Activated CD4-positive, alpha-beta T cell treated with anti-CD3 and anti-CD28 coated beads for 36 hours (primary cell): ENCODE measurements at regions not wholly inside any gene's neighbourhood (a gene's known extent, or its start where the extent isn't known, plus 50 kb on each side); places are given as distances from the start of the nearest gene placed in this dataset.

Source experiments
- ATAC-seq: fragments of 200-7000 bp; cut with Tn5 transposase; one replicate; pipeline ENCODE4 v1.10.0; 2021; ENCODE audit warnings: mild to moderate bottlenecking, moderate library complexity
- CTCF ChIA-PET: fragments of 350-600 bp; sonication (Branson Sonifier 250); formaldehyde crosslinking; loops from one replicate; lab custom pipeline; 2021; ENCODE audit warnings: antibody characterized with exemption; lab: Charles Lee
- POLR2A ChIA-PET: fragments of 350-600 bp; sonication (Branson Sonifier 250); formaldehyde crosslinking; loops from one replicate; lab custom pipeline; 2021; ENCODE audit warnings: antibody characterized with exemption, inconsistent platforms; lab: Charles Lee
- DNase-seq: peaks from one replicate; pipeline ENCODE4 v3.0.0-alpha.2; 2020
- H3K27ac Mint-ChIP-seq: one replicate; pipeline ENCODE4 v1.8.0; 2021; ENCODE audit warnings: mixed read lengths
- H3K27me3 Mint-ChIP-seq: one replicate; pipeline ENCODE4 v1.8.0; 2021; ENCODE audit warnings: mixed read lengths
- H3K36me3 Mint-ChIP-seq: one replicate; pipeline ENCODE4 v1.8.0; 2021; ENCODE audit warnings: low read depth, mixed read lengths
- H3K4me1 Mint-ChIP-seq: one replicate; pipeline ENCODE4 v1.8.0; 2021; ENCODE audit warnings: mixed read lengths
- H3K4me3 Mint-ChIP-seq: one replicate; pipeline ENCODE4 v1.8.0; 2021; ENCODE audit warnings: mild to moderate bottlenecking, moderate library complexity, mixed read lengths
- H3K9me3 Mint-ChIP-seq: one replicate; pipeline ENCODE4 v1.8.0; 2021; ENCODE audit warnings: low read depth, mixed read lengths
- intact Hi-C, 2 experiments: fragments of 100-400 bp; cut with DNase I in 1 of 2; cut with micrococcal nuclease in 1 of 2; formaldehyde crosslinking; loops; one replicate each; pipeline versions ENCODE4 v1.14.2 to v1.15.1; 2022 to 2024; cut with DNase I, micrococcal nuclease

DNA sequence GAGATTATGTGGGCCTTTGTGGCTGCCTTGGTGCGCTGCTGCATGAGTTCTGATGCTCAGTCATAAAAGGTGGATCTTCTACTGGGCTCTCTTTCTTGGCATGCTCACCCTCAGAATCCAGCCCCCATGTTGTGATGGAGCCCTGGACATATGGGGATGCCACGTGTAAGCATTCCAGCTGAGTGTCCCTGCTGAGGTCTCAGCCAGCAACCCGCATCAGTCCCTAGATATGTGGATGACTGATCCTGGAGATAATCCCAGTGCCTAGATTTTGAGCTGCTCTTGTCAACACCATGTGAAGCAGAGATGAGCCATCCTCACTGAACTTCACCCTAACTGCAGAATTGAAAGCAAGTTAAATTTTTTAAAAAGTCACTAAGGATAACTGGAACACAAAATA lies 390.1 kb downstream of the DMRT2 start:
- CTCF ChIA-PET = no interaction called here
- H3K4me3 Mint-ChIP-seq = no peak overlapping the region
- H3K4me1 Mint-ChIP-seq = no peaks in the 10 kb centered on the region
- DNase-seq (no peak), ATAC-seq (no peak)
- no peak overlapping the region for H3K27ac Mint-ChIP-seq
- no peaks in the 10 kb centered on the region for H3K36me3 Mint-ChIP-seq
- POLR2A ChIA-PET = no interaction called here
- intact Hi-C loops = no loop called here
- H3K27me3 Mint-ChIP-seq = peaks cover 10% of the 10 kb centered on the region
- H3K9me3 Mint-ChIP-seq = no peaks in the 10 kb centered on the region

DNA sequence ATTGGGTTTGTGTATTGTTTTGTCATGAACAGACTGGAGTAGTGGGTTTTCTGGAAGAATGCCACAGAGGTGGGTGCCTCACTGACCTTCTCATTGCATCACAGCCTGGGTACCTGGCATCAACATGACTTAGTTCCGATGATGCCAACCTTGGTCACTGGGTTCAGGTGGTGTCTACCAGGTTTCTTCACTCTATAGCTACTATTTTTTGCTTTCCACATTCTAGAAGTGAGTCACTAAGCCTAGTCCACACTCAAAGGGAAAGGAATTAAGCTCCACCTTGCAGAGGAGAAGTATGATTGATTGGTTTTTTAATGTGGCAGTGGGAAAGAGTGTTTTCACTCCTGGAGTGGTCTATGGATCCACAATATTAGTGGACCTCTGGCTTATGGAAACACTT lies 391.9 kb downstream of the DMRT2 start:
- ChIA-PET POLR2A (no interaction called here), CTCF (no interaction called here)
- no peaks in the 10 kb centered on the region for H3K9me3 Mint-ChIP-seq
- DNase-seq (no peak), ATAC-seq (no peak)
- no peak overlapping the region for H3K4me3 Mint-ChIP-seq
- no peaks in the 10 kb centered on the region for H3K4me1 Mint-ChIP-seq
- H3K36me3 Mint-ChIP-seq = no peaks in the 10 kb centered on the region
- no peak overlapping the region for H3K27ac Mint-ChIP-seq
- H3K27me3 Mint-ChIP-seq = peaks cover 10% of the 10 kb centered on the region
- intact Hi-C loops = no loop called here

DNA sequence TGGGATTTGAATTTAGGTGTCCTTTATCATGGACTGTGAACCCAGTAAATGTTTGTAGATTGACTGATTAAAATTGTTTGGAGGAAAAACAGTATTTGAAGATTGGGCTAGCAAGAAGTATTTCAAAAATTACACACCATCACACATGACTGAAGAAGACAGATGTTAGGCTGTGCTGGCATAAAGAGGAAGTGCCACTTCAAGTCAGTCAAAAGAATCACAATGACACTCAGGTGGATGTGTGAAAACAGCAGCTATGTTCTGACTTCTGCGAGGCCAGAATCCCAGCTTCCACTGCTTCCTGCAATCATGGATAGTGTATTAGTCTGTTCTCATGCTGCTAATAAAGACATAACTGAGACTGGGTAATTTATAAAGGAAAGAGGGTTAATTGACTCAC lies 393.3 kb downstream of the DMRT2 start:
- ATAC-seq = no peak
- Mint-ChIP-seq H3K27me3 (peaks cover 5% of the 10 kb centered on the region), H3K4me3 (no peak overlapping the region), H3K9me3 (no peaks in the 10 kb centered on the region), H3K27ac (no peak overlapping the region), H3K4me1 (no peaks in the 10 kb centered on the region), H3K36me3 (no peaks in the 10 kb centered on the region)
- DNase-seq = no peak
- POLR2A ChIA-PET = no interaction called here
- intact Hi-C loops = no loop called here
- CTCF ChIA-PET = no interaction called here

GRCh38 chr9:1446671-1447070 lies 396.5 kb downstream of the DMRT2 start:
- ChIA-PET POLR2A (no interaction called here), CTCF (no interaction called here)
- H3K4me1 Mint-ChIP-seq = no peaks in the 10 kb centered on the region
- no peak for ATAC-seq
- no peaks in the 10 kb centered on the region for H3K36me3 Mint-ChIP-seq
- DNase-seq = no peak
- H3K4me3 Mint-ChIP-seq = no peak overlapping the region
- no peak overlapping the region for H3K27ac Mint-ChIP-seq
- no peaks in the 10 kb centered on the region for H3K27me3 Mint-ChIP-seq
- intact Hi-C loops = no loop called here
- no peaks in the 10 kb centered on the region for H3K9me3 Mint-ChIP-seq

- H3K27me3 Mint-ChIP-seq = peaks cover 13% of the 10 kb centered on the region
- CTCF ChIA-PET = no interaction called here
- H3K4me1 Mint-ChIP-seq = peaks cover 4% of the 10 kb centered on the region
- H3K9me3 Mint-ChIP-seq = no peaks in the 10 kb centered on the region
- H3K4me3 Mint-ChIP-seq = no peak overlapping the region
- no peak for ATAC-seq
- DNase-seq = no peak
- no peak overlapping the region for H3K27ac Mint-ChIP-seq
- intact Hi-C loops = no loop called here
- H3K36me3 Mint-ChIP-seq = no peaks in the 10 kb centered on the region
- POLR2A ChIA-PET = no interaction called here
Observed at GRCh38 chr9:1453636-1454035, 403.5 kb downstream of the DMRT2 start.

- H3K9me3 Mint-ChIP-seq = no peaks in the 10 kb centered on the region
- H3K36me3 Mint-ChIP-seq = no peaks in the 10 kb centered on the region
- no peak overlapping the region for H3K4me3 Mint-ChIP-seq
- DNase-seq (no peak), ATAC-seq (no peak)
- H3K4me1 Mint-ChIP-seq = peaks cover 4% of the 10 kb centered on the region
- no peak overlapping the region for H3K27ac Mint-ChIP-seq
- ChIA-PET CTCF (no interaction called here), POLR2A (no interaction called here)
- intact Hi-C loops = no loop called here
- peaks cover 13% of the 10 kb centered on the region for H3K27me3 Mint-ChIP-seq
Observed at GRCh38 chr9:1454211-1454610, 404.1 kb downstream of the DMRT2 start.

- H3K36me3 Mint-ChIP-seq = no peaks in the 10 kb centered on the region
- no peak overlapping the region for H3K27ac Mint-ChIP-seq
- H3K9me3 Mint-ChIP-seq = no peaks in the 10 kb centered on the region
- POLR2A ChIA-PET = no interaction called here
- DNase-seq = no peak
- peaks cover 4% of the 10 kb centered on the region for H3K4me1 Mint-ChIP-seq
- intact Hi-C loops = no loop called here
- no peak overlapping the region for H3K4me3 Mint-ChIP-seq
- ATAC-seq = no peak
- H3K27me3 Mint-ChIP-seq = peaks cover 13% of the 10 kb centered on the region
- CTCF ChIA-PET = no interaction called here
Observed at GRCh38 chr9:1454616-1455347, 404.6 kb downstream of the DMRT2 start.

GRCh38 chr9:1455766-1456165 lies 405.6 kb downstream of the DMRT2 start:
- Mint-ChIP-seq H3K27me3 (peaks cover 13% of the 10 kb centered on the region), H3K27ac (no peak overlapping the region), H3K4me1 (peaks cover 4% of the 10 kb centered on the region), H3K9me3 (no peaks in the 10 kb centered on the region), H3K4me3 (no peak overlapping the region), H3K36me3 (no peaks in the 10 kb centered on the region)
- ChIA-PET POLR2A (no interaction called here), CTCF (no interaction called here)
- ATAC-seq = no peak
- DNase-seq = no peak
- intact Hi-C loops = no loop called here

DNA sequence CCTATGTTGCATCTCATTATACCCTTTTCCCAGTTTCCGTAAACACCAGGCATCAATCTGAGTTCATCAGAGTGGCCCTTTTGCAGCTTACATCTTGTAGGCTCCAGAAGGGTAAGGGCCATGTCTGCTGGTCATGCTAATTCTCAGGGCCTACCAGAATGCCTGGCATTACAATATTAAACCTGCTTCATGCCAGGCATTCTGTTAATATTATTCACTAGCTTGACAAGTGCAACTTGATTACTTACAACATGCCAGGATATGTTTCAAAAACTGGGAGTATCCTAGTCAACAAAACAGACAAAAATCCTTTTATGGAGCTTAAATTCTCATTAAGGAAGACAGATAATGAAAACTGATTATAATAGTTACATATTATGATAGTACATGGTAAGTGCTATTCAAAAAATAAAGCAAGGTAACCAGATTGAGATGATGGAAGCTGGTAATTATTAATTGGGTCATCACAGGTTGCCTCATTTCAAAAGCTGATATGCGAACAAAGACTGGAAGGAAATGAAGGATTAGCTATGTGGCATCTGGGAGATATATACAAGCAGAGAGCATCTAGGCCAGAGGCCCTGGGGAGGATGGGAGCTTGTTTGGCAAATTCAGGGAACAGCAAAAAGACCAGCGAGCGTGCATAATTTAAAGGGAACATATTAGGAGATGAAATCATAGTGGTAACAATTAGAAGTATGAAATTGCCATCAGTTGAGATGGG lies 406.3 kb downstream of the DMRT2 start:
- Mint-ChIP-seq H3K27ac (no peak overlapping the region), H3K4me1 (peaks cover 4% of the 10 kb centered on the region), H3K4me3 (no peak overlapping the region), H3K9me3 (no peaks in the 10 kb centered on the region), H3K27me3 (peaks cover 13% of the 10 kb centered on the region), H3K36me3 (no peaks in the 10 kb centered on the region)
- ChIA-PET CTCF (interaction anchor here (0.9 kb wide), 1 partner anchor 57 kb away, joined by 3 read pairs; no protein-coding TSS in a partner anchor), POLR2A (no interaction called here)
- ATAC-seq (no peak), DNase-seq (no peak)
- intact Hi-C loops = no loop called here

- Mint-ChIP-seq H3K36me3 (no peaks in the 10 kb centered on the region), H3K27ac (no peak overlapping the region), H3K9me3 (no peaks in the 10 kb centered on the region), H3K27me3 (peaks cover 13% of the 10 kb centered on the region), H3K4me1 (peaks cover 4% of the 10 kb centered on the region), H3K4me3 (no peak overlapping the region)
- ChIA-PET CTCF (no interaction called here), POLR2A (no interaction called here)
- ATAC-seq (no peak), DNase-seq (no peak)
- intact Hi-C loops = no loop called here
Observed at GRCh38 chr9:1457460-1457859, 407.3 kb downstream of the DMRT2 start.

DNA sequence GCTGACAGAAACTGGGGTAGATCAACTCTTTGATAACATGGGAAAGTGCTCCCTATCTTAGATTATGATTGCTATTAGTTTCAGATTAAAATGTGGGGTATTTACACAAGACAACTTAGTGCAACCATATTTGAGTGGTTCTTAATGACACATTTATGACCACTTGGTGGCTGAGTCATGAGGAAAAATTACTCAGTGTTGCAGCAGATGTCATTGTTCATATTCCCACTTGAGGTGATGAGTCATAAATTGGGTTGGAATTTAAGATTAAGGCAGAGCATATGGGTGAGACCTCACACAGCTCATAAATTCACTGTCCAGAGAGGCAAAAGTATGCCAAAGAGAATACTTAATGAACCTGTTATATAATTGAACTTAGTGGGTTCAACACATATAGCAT lies 408.3 kb downstream of the DMRT2 start:
- H3K4me1 Mint-ChIP-seq = peaks cover 4% of the 10 kb centered on the region
- peak; percentile 74 for ATAC-seq

More for the DNA sequence above, 408.3 kb downstream of the DMRT2 start:
- CTCF ChIA-PET = no interaction called here
- Mint-ChIP-seq H3K27me3 (peaks cover 13% of the 10 kb centered on the region), H3K36me3 (no peaks in the 10 kb centered on the region), H3K4me3 (no peak overlapping the region), H3K27ac (no peak overlapping the region), H3K9me3 (no peaks in the 10 kb centered on the region)
- POLR2A ChIA-PET = no interaction called here
- DNase-seq = no peak
- intact Hi-C loops = no loop called here
